ENCODE measurements at regions not wholly inside any gene's neighbourhood (a gene's known extent, or its start where the extent isn't known, plus 50 kb on each side); places are given as distances from the start of the nearest gene placed in this dataset.
"Not testable (repeated sequence)": the region's sequence is repeated elsewhere in the genome, so short reads cannot be mapped to it uniquely, and the experiment has no call there.

DNA sequence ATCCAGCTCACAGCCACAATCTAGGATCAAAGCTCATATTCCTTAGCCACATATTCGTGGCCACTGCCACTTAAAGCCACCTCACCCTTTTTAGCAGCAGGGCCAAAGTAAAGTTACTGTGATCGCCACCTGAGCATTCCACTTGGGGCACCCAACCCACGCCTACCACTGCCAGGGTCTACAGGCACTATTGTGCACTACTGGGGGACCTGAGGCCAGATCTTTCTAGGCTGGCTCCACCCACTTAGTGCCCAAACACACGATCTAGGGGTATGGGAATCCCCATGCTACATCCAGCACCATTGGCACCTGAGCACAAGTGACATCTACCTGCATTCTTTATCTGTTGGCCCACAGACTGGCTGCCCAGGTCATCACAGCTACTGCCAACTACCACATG is 517.9 kb upstream of the PRR20A start:
- no peaks in the 10 kb centered on the region for H3K36me3 ChIP-seq (ENCODE audit: insufficient read depth, low read length)
- ChIA-PET CTCF (no interaction called here), POLR2A (no interaction called here)
- H3K4me3 ChIP-seq (ENCODE audit: low read length), result no peak overlapping the region
- no peaks in the 10 kb centered on the region for H3K4me1 ChIP-seq (ENCODE audit: insufficient read depth, low read length)
- no peaks in the 10 kb centered on the region for H3K27me3 Mint-ChIP-seq
- peaks cover 9 to 31% (median 19%) of the 10 kb centered on the region in 5 donors for H3K9me3 Mint-ChIP-seq
- no peaks in the 10 kb centered on the region for H3K9me3 ChIP-seq (ENCODE audit: low read length)
- no peak overlapping the region for H3K27ac Mint-ChIP-seq
- H3K27ac ChIP-seq (ENCODE audit: low read depth, low read length), result no peak overlapping the region
- H3K4me1 Mint-ChIP-seq, result no peaks in the 10 kb centered on the region
- no peak overlapping the region for H3K4me3 Mint-ChIP-seq
- no peaks in the 10 kb centered on the region for H3K27me3 ChIP-seq (ENCODE audit: insufficient read depth, low read length, poor library complexity, severe bottlenecking)
- no peaks in the 10 kb centered on the region for H3K36me3 Mint-ChIP-seq
- no peak for DNase-seq

DNA sequence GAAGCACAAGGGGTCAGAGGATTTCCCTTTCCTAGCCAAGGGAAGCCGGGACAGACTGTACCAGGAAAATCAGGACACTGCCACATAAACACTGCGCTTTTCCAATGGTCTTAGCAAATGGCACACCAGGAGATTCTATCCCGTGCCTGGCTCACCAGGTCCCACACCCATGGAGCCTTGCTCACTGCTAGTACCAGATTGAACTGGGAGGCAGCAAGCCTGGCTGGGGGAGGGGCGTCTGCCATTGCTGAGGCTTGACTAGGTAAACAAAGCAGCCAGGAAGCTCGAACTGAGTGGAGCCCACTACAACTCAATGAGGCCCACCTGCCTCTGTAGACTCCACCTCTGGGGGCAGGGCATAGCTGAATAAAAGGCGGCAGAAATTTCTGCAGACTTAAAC is 511.8 kb upstream of the PRR20A start:
- H3K4me3 ChIP-seq (ENCODE audit: low read length); H3K27me3 Mint-ChIP-seq; H3K36me3 Mint-ChIP-seq; DNase-seq; H3K4me3 Mint-ChIP-seq; POLR2A ChIA-PET; H3K4me1 ChIP-seq (ENCODE audit: insufficient read depth, low read length); H3K36me3 ChIP-seq (ENCODE audit: insufficient read depth, low read length); H3K27ac ChIP-seq (ENCODE audit: low read depth, low read length); H3K9me3 ChIP-seq (ENCODE audit: low read length); H3K27me3 ChIP-seq (ENCODE audit: insufficient read depth, low read length, poor library complexity, severe bottlenecking); H3K27ac Mint-ChIP-seq; CTCF ChIA-PET; H3K4me1 Mint-ChIP-seq: not testable (repeated sequence)
- peaks cover 16 to 55% (median 32%) of the 10 kb centered on the region in 5 donors for H3K9me3 Mint-ChIP-seq

DNA sequence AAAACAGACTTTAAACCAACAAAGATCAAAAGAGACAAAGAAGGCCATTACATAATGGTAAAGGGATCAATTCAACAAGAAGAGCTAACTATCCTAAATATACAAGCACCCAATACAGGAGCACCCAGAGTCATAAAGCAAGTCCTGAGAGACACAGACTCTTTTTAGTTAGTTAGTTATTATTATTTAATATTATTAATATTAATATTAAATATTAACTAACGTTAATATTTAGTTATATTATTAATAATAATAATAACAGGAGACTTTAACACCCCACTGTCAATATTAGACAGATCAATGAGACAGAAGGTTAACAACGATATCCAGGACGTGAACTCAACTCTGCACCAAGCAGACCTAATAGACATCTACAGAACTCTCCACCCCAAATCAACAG is 509.7 kb upstream of the PRR20A start:
- peaks cover 18 to 48% (median 26%) of the 10 kb centered on the region in 5 donors for H3K9me3 Mint-ChIP-seq
- H3K36me3 Mint-ChIP-seq, result not testable (repeated sequence)

DNA sequence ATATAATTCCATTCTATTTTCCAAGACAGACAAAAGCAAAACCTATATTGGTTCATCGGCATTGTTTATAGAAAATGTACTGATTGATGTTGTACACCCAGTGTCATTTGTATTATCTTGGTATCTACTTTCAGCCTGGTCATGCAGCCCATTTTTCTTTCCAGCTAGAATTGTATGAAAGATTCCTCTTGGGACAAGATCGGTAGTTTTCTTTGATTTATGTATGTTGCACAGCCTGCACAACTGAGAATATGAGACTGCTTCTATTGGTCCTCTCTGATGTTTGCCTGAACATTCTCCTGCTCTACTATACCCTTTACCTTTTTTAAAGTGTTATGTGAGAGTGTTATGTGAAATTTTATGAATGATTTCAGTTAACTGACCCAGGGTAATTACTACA is 487.7 kb upstream of the PRR20A start:
- Mint-ChIP-seq H3K27me3 (peaks cover 0 to 1% of the 10 kb centered on the region in 2 donors), H3K27ac (no peak overlapping the region), H3K9me3 (peaks cover 5 to 38% (median 18%) of the 10 kb centered on the region in 5 donors), H3K36me3 (no peaks in the 10 kb centered on the region), H3K4me3 (no peak overlapping the region), H3K4me1 (no peaks in the 10 kb centered on the region)
- DNase-seq, result no peak
- POLR2A ChIA-PET, result no interaction called here
- Histone ChIP-seq H3K4me1 (ENCODE audit: insufficient read depth, low read length) (no peaks in the 10 kb centered on the region), H3K27me3 (ENCODE audit: insufficient read depth, low read length, poor library complexity, severe bottlenecking) (no peaks in the 10 kb centered on the region), H3K27ac (ENCODE audit: low read depth, low read length) (no peak overlapping the region), H3K9me3 (ENCODE audit: low read length) (no peaks in the 10 kb centered on the region), H3K36me3 (ENCODE audit: insufficient read depth, low read length) (no peaks in the 10 kb centered on the region), H3K4me3 (ENCODE audit: low read length) (no peak overlapping the region)
- CTCF ChIA-PET, result no interaction called here

More for the DNA sequence above, 509.7 kb upstream of the PRR20A start:
- H3K4me3 Mint-ChIP-seq; H3K4me1 Mint-ChIP-seq; H3K27me3 Mint-ChIP-seq; DNase-seq; H3K36me3 ChIP-seq (ENCODE audit: insufficient read depth, low read length); H3K27ac Mint-ChIP-seq; CTCF ChIA-PET; H3K4me3 ChIP-seq (ENCODE audit: low read length); H3K4me1 ChIP-seq (ENCODE audit: insufficient read depth, low read length); H3K9me3 ChIP-seq (ENCODE audit: low read length); H3K27me3 ChIP-seq (ENCODE audit: insufficient read depth, low read length, poor library complexity, severe bottlenecking); POLR2A ChIA-PET; H3K27ac ChIP-seq (ENCODE audit: low read depth, low read length): not testable (repeated sequence)

DNA sequence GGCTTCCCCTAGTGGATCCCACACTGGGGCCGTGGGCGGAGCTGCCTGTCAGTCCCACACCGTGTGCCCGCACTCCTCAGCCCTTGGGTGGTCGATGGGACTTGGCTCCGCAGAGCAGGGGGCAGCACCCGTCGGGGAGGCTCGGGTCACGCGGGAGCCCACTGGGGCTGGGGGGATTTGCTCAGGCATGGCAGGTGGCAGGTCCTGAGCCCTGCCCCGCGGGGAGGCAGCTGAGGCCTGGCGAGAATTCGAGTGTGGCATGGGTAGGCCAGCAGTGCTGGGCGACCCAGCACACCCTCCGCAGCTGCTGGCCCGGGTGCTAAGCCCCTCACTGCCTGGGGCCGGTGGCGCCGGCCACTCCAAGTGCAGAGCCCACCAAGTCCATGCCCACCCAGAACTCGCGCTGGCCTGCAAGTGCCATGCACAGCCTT is 481.7 kb upstream of the PRR20A start:
- H3K4me1 Mint-ChIP-seq, result no peaks in the 10 kb centered on the region
- H3K9me3 Mint-ChIP-seq, result peaks cover 2 to 23% (median 15%) of the 10 kb centered on the region in 5 donors
- H3K27ac Mint-ChIP-seq, result no peak overlapping the region
- no peaks in the 10 kb centered on the region for H3K27me3 Mint-ChIP-seq
- Histone ChIP-seq H3K9me3 (ENCODE audit: low read length) (no peaks in the 10 kb centered on the region), H3K27ac (ENCODE audit: low read depth, low read length) (no peak overlapping the region), H3K36me3 (ENCODE audit: insufficient read depth, low read length) (no peaks in the 10 kb centered on the region), H3K4me1 (ENCODE audit: insufficient read depth, low read length) (no peaks in the 10 kb centered on the region), H3K27me3 (ENCODE audit: insufficient read depth, low read length, poor library complexity, severe bottlenecking) (no peaks in the 10 kb centered on the region), H3K4me3 (ENCODE audit: low read length) (no peak overlapping the region)
- no peak overlapping the region for H3K4me3 Mint-ChIP-seq
- H3K36me3 Mint-ChIP-seq, result no peaks in the 10 kb centered on the region
- ChIA-PET POLR2A (no interaction called here), CTCF (interaction anchor here (1.3 kb wide), 1 partner anchor 21 kb away, joined by 3 read pairs; no protein-coding TSS in a partner anchor)
- no peak for DNase-seq

DNA sequence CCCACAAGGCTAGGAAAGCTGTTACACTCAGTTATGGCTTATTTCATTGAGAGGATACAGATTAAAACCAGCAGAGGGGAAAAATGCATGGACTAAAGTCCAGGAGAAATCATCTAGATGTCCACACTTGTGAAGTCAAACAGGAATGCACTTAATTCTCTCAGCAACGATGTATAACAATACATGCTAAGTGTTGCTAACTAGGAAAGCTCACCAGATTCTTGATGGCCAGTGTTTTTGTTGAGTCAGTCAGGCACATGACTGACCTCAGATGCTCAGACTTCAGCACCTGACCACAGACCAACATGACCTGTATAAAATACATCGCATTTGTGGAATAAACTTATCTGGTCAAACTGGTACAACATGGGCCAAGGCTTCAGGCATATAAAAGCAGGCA is 470.2 kb upstream of the PRR20A start:
- Mint-ChIP-seq H3K27me3 (no peaks in the 10 kb centered on the region), H3K4me3 (no peak overlapping the region), H3K4me1 (no peaks in the 10 kb centered on the region), H3K27ac (no peak overlapping the region), H3K36me3 (no peaks in the 10 kb centered on the region), H3K9me3 (peaks cover 3 to 32% (median 5%) of the 10 kb centered on the region in 5 donors)
- H3K4me3 ChIP-seq (ENCODE audit: low read length), result no peak overlapping the region
- no peaks in the 10 kb centered on the region for H3K27me3 ChIP-seq (ENCODE audit: insufficient read depth, low read length, poor library complexity, severe bottlenecking)
- H3K4me1 ChIP-seq (ENCODE audit: insufficient read depth, low read length), result no peaks in the 10 kb centered on the region
- no peaks in the 10 kb centered on the region for H3K36me3 ChIP-seq (ENCODE audit: insufficient read depth, low read length)
- H3K27ac ChIP-seq (ENCODE audit: low read depth, low read length), result no peak overlapping the region
- ChIA-PET POLR2A (no interaction called here), CTCF (no interaction called here)
- no peak for DNase-seq
- no peaks in the 10 kb centered on the region for H3K9me3 ChIP-seq (ENCODE audit: low read length)

DNA sequence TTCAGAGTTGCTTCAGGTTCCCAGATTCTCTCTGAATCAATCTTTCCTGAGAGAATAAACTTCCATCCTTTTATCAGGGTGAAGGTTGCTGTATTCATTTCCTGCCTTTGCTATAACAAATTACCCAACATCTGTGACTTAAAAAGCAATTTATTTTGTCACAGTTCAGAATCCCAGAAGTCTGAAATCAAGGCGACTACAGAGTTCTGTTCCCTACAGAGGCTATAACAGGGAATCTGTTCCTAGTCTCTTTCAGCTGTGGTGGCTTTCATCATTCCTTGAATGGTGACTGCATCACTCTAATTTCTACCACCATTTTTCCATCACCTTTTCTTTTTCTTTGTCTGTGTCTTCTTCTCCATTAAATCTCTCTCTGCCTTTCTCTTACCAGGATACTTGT is 459.3 kb upstream of the PRR20A start:
- CTCF ChIA-PET, result no interaction called here
- Histone ChIP-seq H3K36me3 (ENCODE audit: insufficient read depth, low read length) (no peaks in the 10 kb centered on the region), H3K4me1 (ENCODE audit: insufficient read depth, low read length) (no peaks in the 10 kb centered on the region), H3K27ac (ENCODE audit: low read depth, low read length) (no peak overlapping the region), H3K4me3 (ENCODE audit: low read length) (no peak overlapping the region), H3K27me3 (ENCODE audit: insufficient read depth, low read length, poor library complexity, severe bottlenecking) (no peaks in the 10 kb centered on the region), H3K9me3 (ENCODE audit: low read length) (no peaks in the 10 kb centered on the region)
- H3K9me3 Mint-ChIP-seq, result peaks cover 0 to 21% (median 11%) of the 10 kb centered on the region in 5 donors
- H3K27ac Mint-ChIP-seq, result no peak overlapping the region
- DNase-seq, result no peak
- no peaks in the 10 kb centered on the region for H3K36me3 Mint-ChIP-seq
- no peaks in the 10 kb centered on the region for H3K4me1 Mint-ChIP-seq
- H3K27me3 Mint-ChIP-seq, result no peaks in the 10 kb centered on the region
- no peak overlapping the region for H3K4me3 Mint-ChIP-seq
- POLR2A ChIA-PET, result no interaction called here

DNA sequence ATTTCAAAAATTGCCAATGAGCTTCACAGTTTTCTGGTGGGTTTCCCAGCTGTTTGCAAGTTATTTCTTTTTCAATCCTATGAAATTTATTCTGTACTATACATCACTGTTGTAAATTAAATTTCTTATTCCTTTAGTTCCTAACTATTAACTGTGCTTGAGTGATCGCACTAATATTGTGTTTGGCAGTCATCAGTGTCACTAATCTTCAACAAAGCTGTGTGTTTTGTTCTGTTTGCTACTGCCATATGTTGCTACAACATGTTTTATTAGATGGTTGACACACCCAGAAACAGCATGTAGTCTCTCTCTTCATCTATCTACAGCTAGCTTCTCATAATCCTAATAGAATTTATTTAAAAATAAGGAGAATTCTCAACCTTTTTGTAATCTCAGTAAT is 453.6 kb upstream of the PRR20A start:
- no peak overlapping the region for H3K27ac Mint-ChIP-seq
- H3K36me3 ChIP-seq (ENCODE audit: insufficient read depth, low read length), result no peaks in the 10 kb centered on the region
- H3K4me1 Mint-ChIP-seq, result no peaks in the 10 kb centered on the region
- H3K4me1 ChIP-seq (ENCODE audit: insufficient read depth, low read length), result no peaks in the 10 kb centered on the region
- no peaks in the 10 kb centered on the region for H3K27me3 Mint-ChIP-seq
- no peaks in the 10 kb centered on the region for H3K9me3 ChIP-seq (ENCODE audit: low read length)
- ChIA-PET CTCF (no interaction called here), POLR2A (no interaction called here)
- peaks cover 2 to 17% (median 8%) of the 10 kb centered on the region in 5 donors for H3K9me3 Mint-ChIP-seq
- no peak overlapping the region for H3K4me3 Mint-ChIP-seq
- no peaks in the 10 kb centered on the region for H3K27me3 ChIP-seq (ENCODE audit: insufficient read depth, low read length, poor library complexity, severe bottlenecking)
- H3K36me3 Mint-ChIP-seq, result no peaks in the 10 kb centered on the region
- H3K27ac ChIP-seq (ENCODE audit: low read depth, low read length), result no peak overlapping the region
- DNase-seq, result no peak
- H3K4me3 ChIP-seq (ENCODE audit: low read length), result no peak overlapping the region

DNA sequence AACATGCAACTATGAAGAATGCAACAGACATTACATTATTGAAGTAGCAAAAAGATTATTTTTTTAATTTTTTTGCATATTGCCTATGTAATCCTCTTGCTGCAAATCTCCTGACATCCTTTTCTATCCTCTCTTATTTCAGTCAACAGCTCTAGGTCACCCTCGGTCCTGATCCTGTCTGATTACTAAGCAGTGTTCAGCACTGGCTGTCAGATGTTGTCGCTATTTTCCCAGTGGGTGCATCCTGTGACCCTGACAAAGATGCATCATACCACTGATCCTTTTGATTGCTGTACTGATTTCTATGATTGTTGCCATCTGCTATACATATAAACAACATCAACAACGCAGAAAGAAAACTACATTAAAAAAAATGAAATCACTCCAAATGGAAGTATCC is 443.7 kb upstream of the PRR20A start:
- no peak for DNase-seq
- H3K27ac ChIP-seq (ENCODE audit: low read depth, low read length), result no peak overlapping the region
- no peaks in the 10 kb centered on the region for H3K36me3 ChIP-seq (ENCODE audit: insufficient read depth, low read length)
- no peaks in the 10 kb centered on the region for H3K4me1 ChIP-seq (ENCODE audit: insufficient read depth, low read length)
- ChIA-PET POLR2A (no interaction called here), CTCF (no interaction called here)
- no peak overlapping the region for H3K4me3 Mint-ChIP-seq
- H3K4me1 Mint-ChIP-seq, result no peaks in the 10 kb centered on the region
- no peaks in the 10 kb centered on the region for H3K27me3 Mint-ChIP-seq
- H3K9me3 ChIP-seq (ENCODE audit: low read length), result no peaks in the 10 kb centered on the region
- no peaks in the 10 kb centered on the region for H3K27me3 ChIP-seq (ENCODE audit: insufficient read depth, low read length, poor library complexity, severe bottlenecking)
- H3K9me3 Mint-ChIP-seq, result peaks cover 4 to 62% (median 9%) of the 10 kb centered on the region in 5 donors
- no peak overlapping the region for H3K4me3 ChIP-seq (ENCODE audit: low read length)
- no peaks in the 10 kb centered on the region for H3K36me3 Mint-ChIP-seq
- H3K27ac Mint-ChIP-seq, result no peak overlapping the region

All from CD8-positive, alpha-beta memory T cell (primary cell).